Activated CD4-positive, alpha-beta memory T cell treated with anti-CD3 and anti-CD28 coated beads for 36 hours (primary cell): ENCODE measurements at regions not wholly inside any gene's neighbourhood (a gene's known extent, or its start where the extent isn't known, plus 50 kb on each side); places are given as distances from the start of the nearest gene placed in this dataset.
A peak's percentile ranks its signal among the peaks of the same experiment; 100 is the strongest.

ENCODE experiments used
- CTCF ChIA-PET: fragments of 350-600 bp; sonication (Branson Sonifier 250); formaldehyde crosslinking; loops from one replicate; lab custom pipeline; 2021; ENCODE audit warnings: antibody characterized with exemption, inconsistent platforms; lab: Charles Lee
- POLR2A ChIA-PET: fragments of 350-600 bp; sonication (Branson Sonifier 250); formaldehyde crosslinking; loops from one replicate; lab custom pipeline; 2021; ENCODE audit warnings: antibody characterized with exemption; lab: Charles Lee
- DNase-seq: peaks from one replicate; pipeline ENCODE4 v3.0.0-alpha.2; 2020
- H3K27ac Mint-ChIP-seq: one replicate; pipeline ENCODE4 v1.8.0; 2021; ENCODE audit warnings: mixed read lengths
- H3K27me3 Mint-ChIP-seq: one replicate; pipeline ENCODE4 v1.8.0; 2021; ENCODE audit warnings: mixed read lengths
- H3K36me3 Mint-ChIP-seq: one replicate; pipeline ENCODE4 v1.8.0; 2021; ENCODE audit warnings: mixed read lengths
- H3K4me1 Mint-ChIP-seq: one replicate; pipeline ENCODE4 v1.8.0; 2021; ENCODE audit warnings: low read depth, mixed read lengths
- H3K4me3 Mint-ChIP-seq: one replicate; pipeline ENCODE4 v1.8.0; 2021; ENCODE audit warnings: mild to moderate bottlenecking, mixed read lengths
- H3K9me3 Mint-ChIP-seq: one replicate; pipeline ENCODE4 v1.8.0; 2021; ENCODE audit warnings: mixed read lengths
- intact Hi-C: fragments of 100-400 bp; cut with micrococcal nuclease; formaldehyde crosslinking; loops from one replicate; pipeline ENCODE4 v1.15.1; 2023

GRCh38 chr15:69628256-69629093 is 175.9 kb downstream of the RPLP1 start:
- H3K4me1 Mint-ChIP-seq = peaks cover 31% of the 10 kb centered on the region
- no peak overlapping the region for H3K4me3 Mint-ChIP-seq
- ChIA-PET POLR2A (no interaction called here), CTCF (no interaction called here)
- H3K27me3 Mint-ChIP-seq = peaks cover 27% of the 10 kb centered on the region
- H3K36me3 Mint-ChIP-seq = no peaks in the 10 kb centered on the region
- intact Hi-C loops = no loop called here
- no peak for DNase-seq
- H3K27ac Mint-ChIP-seq = no peak overlapping the region
- no peaks in the 10 kb centered on the region for H3K9me3 Mint-ChIP-seq

GRCh38 chr15:69629631-69630161 is 177.1 kb downstream of the RPLP1 start:
- intact Hi-C loops = no loop called here
- H3K9me3 Mint-ChIP-seq = no peaks in the 10 kb centered on the region
- no peaks in the 10 kb centered on the region for H3K36me3 Mint-ChIP-seq
- no peak overlapping the region for H3K4me3 Mint-ChIP-seq
- H3K4me1 Mint-ChIP-seq = peaks cover 21% of the 10 kb centered on the region
- ChIA-PET POLR2A (no interaction called here), CTCF (no interaction called here)
- H3K27ac Mint-ChIP-seq = no peak overlapping the region
- peaks cover 24% of the 10 kb centered on the region for H3K27me3 Mint-ChIP-seq
- DNase-seq = peak; percentile 57

GRCh38 chr15:69631005-69631404 is 178.4 kb downstream of the RPLP1 start:
- DNase-seq = no peak
- H3K4me1 Mint-ChIP-seq = peaks cover 19% of the 10 kb centered on the region
- intact Hi-C loops = no loop called here
- H3K27ac Mint-ChIP-seq = no peak overlapping the region
- H3K4me3 Mint-ChIP-seq = no peak overlapping the region
- ChIA-PET CTCF (no interaction called here), POLR2A (no interaction called here)
- no peaks in the 10 kb centered on the region for H3K36me3 Mint-ChIP-seq
- peaks cover 22% of the 10 kb centered on the region for H3K27me3 Mint-ChIP-seq
- H3K9me3 Mint-ChIP-seq = no peaks in the 10 kb centered on the region

GRCh38 chr15:69631978-69632377 is 179.4 kb downstream of the RPLP1 start:
- no peak for DNase-seq
- CTCF ChIA-PET = no interaction called here
- intact Hi-C loops = no loop called here
- POLR2A ChIA-PET = no interaction called here
- no peaks in the 10 kb centered on the region for H3K9me3 Mint-ChIP-seq
- no peak overlapping the region for H3K4me3 Mint-ChIP-seq
- peaks cover 19% of the 10 kb centered on the region for H3K4me1 Mint-ChIP-seq
- peaks cover 22% of the 10 kb centered on the region for H3K27me3 Mint-ChIP-seq
- no peaks in the 10 kb centered on the region for H3K36me3 Mint-ChIP-seq
- H3K27ac Mint-ChIP-seq = no peak overlapping the region

DNA sequence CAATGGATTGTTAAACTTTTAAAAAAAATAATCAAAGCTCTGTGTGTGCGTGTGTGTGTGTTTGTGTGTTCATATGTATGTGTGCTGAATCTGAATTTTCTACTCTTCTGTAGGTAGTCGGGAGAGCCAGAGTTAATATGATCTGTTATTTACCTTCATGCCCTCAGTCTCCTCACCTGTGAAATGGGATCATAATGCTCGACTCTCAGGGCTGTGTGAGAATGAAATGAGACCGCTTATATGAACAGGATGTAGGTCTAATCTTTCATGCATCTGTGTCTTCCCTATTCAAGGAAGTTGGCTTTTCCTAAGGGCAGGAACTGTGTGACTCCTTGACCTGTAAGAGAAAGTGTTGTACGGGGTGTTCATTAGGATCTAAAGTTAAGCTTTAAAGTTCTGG is 182.2 kb downstream of the RPLP1 start:
- Mint-ChIP-seq H3K9me3 (no peaks in the 10 kb centered on the region), H3K27ac (no peak overlapping the region), H3K4me1 (peaks cover 9% of the 10 kb centered on the region), H3K4me3 (no peak overlapping the region), H3K36me3 (no peaks in the 10 kb centered on the region), H3K27me3 (peaks cover 20% of the 10 kb centered on the region)
- ChIA-PET CTCF (no interaction called here), POLR2A (no interaction called here)
- DNase-seq = no peak
- intact Hi-C loops = no loop called here

- Mint-ChIP-seq H3K36me3 (no peaks in the 10 kb centered on the region), H3K4me1 (peaks cover 2% of the 10 kb centered on the region), H3K9me3 (peaks cover 8% of the 10 kb centered on the region), H3K4me3 (no peak overlapping the region), H3K27ac (no peak overlapping the region), H3K27me3 (peaks cover 7% of the 10 kb centered on the region)
- intact Hi-C loops = no loop called here
- DNase-seq = no peak
- ChIA-PET POLR2A (no interaction called here), CTCF (no interaction called here)
Measured at GRCh38 chr15:69636169-69636915, 183.7 kb downstream of the RPLP1 start.

DNA sequence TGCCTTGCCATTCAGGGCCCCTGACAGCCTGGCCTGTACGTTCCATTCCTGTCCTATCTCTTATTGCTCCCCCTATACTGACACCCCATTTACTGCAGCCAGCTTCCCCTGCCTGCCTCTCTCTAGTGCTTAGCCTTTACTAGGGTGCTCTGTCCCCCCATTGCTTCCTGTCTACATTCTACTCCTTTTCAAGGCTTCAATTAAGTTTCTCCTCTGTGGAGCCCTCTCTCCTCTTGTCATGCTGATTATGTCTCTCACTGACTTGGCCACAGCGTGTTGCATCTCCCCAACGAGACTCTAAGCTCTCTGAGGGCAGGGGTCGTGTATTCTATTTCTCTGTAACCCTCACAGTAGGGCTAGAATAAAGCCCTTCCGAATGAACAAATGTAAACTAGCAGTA is 185.2 kb downstream of the RPLP1 start:
- ChIA-PET POLR2A (no interaction called here), CTCF (interaction anchor here (0.5 kb wide), 1 partner anchor 1054 kb away, joined by 3 read pairs; no protein-coding TSS in a partner anchor)
- Mint-ChIP-seq H3K27me3 (peaks cover 2% of the 10 kb centered on the region), H3K36me3 (no peaks in the 10 kb centered on the region), H3K9me3 (peaks cover 9% of the 10 kb centered on the region), H3K4me3 (no peak overlapping the region), H3K4me1 (peaks cover 2% of the 10 kb centered on the region), H3K27ac (no peak overlapping the region)
- DNase-seq = no peak
- intact Hi-C loops = no loop called here

DNA sequence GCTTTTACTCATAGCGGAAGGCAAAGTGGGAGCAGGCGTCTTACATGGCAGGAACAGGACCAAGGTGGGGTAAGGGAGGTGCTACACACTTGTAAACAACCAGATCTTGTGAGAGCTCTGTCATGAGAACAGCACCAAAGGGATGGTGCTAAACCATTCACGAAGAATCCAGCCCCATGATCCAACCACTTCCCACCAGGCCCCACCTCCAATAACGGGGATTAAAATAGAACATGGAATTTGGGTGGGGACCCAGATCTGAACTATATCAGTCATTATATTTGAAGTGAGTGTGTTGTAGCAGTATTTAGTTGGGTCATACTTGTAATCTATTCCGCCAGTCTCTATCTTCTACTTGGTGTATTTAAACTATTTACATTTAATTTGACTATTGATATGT is 190.9 kb downstream of the RPLP1 start:
- intact Hi-C loops = no loop called here
- no peak for DNase-seq
- peaks cover 5% of the 10 kb centered on the region for H3K4me1 Mint-ChIP-seq
- ChIA-PET POLR2A (no interaction called here), CTCF (no interaction called here)
- peaks cover 9% of the 10 kb centered on the region for H3K9me3 Mint-ChIP-seq
- H3K27me3 Mint-ChIP-seq = no peaks in the 10 kb centered on the region
- H3K27ac Mint-ChIP-seq = no peak overlapping the region
- H3K4me3 Mint-ChIP-seq = no peak overlapping the region
- H3K36me3 Mint-ChIP-seq = no peaks in the 10 kb centered on the region

DNA sequence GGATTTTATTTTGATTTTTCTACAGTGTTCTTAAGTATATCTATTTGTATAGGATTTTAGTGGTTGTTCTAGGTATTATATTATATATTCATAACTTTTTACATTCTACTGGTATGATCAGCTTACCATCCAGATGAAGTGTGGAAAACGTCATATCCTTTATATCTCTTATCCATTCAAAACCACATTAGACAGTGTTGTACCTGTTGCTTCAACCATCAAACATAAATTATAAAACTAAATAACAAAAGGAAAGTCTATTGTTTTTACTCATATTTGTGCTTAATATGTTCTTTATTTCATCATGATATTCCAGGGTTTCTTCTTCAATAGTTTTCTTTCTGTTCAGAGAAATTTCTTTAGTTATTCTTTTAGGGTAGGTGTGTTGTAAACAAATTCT is 191.4 kb downstream of the RPLP1 start:
- Mint-ChIP-seq H3K36me3 (no peaks in the 10 kb centered on the region), H3K27ac (no peak overlapping the region), H3K9me3 (peaks cover 9% of the 10 kb centered on the region), H3K4me1 (peaks cover 8% of the 10 kb centered on the region), H3K27me3 (no peaks in the 10 kb centered on the region), H3K4me3 (no peak overlapping the region)
- ChIA-PET POLR2A (no interaction called here), CTCF (no interaction called here)
- intact Hi-C loops = no loop called here
- DNase-seq = no peak

- Mint-ChIP-seq H3K4me1 (peaks cover 8% of the 10 kb centered on the region), H3K4me3 (no peak overlapping the region), H3K27me3 (peaks cover under 1% of the 10 kb centered on the region), H3K36me3 (no peaks in the 10 kb centered on the region), H3K9me3 (peaks cover 9% of the 10 kb centered on the region), H3K27ac (no peak overlapping the region)
- ChIA-PET POLR2A (no interaction called here), CTCF (no interaction called here)
- DNase-seq = no peak
- intact Hi-C loops = no loop called here
Measured at GRCh38 chr15:69644876-69645275, 192.3 kb downstream of the RPLP1 start.

- no peak for DNase-seq
- ChIA-PET POLR2A (no interaction called here), CTCF (no interaction called here)
- Mint-ChIP-seq H3K27ac (no peak overlapping the region), H3K4me1 (peaks cover 8% of the 10 kb centered on the region), H3K27me3 (peaks cover 5% of the 10 kb centered on the region), H3K36me3 (no peaks in the 10 kb centered on the region), H3K4me3 (no peak overlapping the region), H3K9me3 (no peaks in the 10 kb centered on the region)
- intact Hi-C loops = no loop called here
Measured at GRCh38 chr15:69647142-69647513, 194.5 kb downstream of the RPLP1 start.

- Mint-ChIP-seq H3K4me3 (no peak overlapping the region), H3K9me3 (no peaks in the 10 kb centered on the region), H3K27me3 (peaks cover 5% of the 10 kb centered on the region), H3K36me3 (no peaks in the 10 kb centered on the region), H3K27ac (no peak overlapping the region), H3K4me1 (peaks cover 8% of the 10 kb centered on the region)
- intact Hi-C loops = no loop called here
- ChIA-PET POLR2A (no interaction called here), CTCF (no interaction called here)
- DNase-seq = no peak
Measured at GRCh38 chr15:69648212-69648611, 195.6 kb downstream of the RPLP1 start.
